AG04450 (cell line): ENCODE measurements at regions not wholly inside any gene's neighbourhood (a gene's known extent, or its start where the extent isn't known, plus 50 kb on each side); places are given as distances from the start of the nearest gene placed in this dataset.

Source experiments
- CTCF ChIA-PET: fragments of 300-600, 350-600 bp; formaldehyde crosslinking; extraction: SDS; loops from one replicate; lab custom pipeline; 2022; ENCODE audit warnings: antibody characterized with exemption, inconsistent platforms; lab: Charles Lee
- POLR2A ChIA-PET: fragments of 350-600 bp; formaldehyde crosslinking; extraction: SDS; loops from one replicate; lab custom pipeline; 2021; ENCODE audit warnings: antibody characterized with exemption, inconsistent platforms; lab: Yijun Ruan, JAX
- DNase-seq: peaks from one replicate; pipeline ENCODE4 v3.0.0-alpha.2; 2011; ENCODE audit warnings: low read depth, low spot score
- H3K27ac ChIP-seq: one replicate; pipeline ENCODE4 v1.5.1; 2012; ENCODE audit warnings: low read depth, low read length, control low read depth
- H3K27me3 ChIP-seq: one replicate; pipeline ENCODE4 v1.6.0; 2012; ENCODE audit warnings: low read length; ENCODE audit not compliant: control insufficient read depth, insufficient read depth
- H3K4me3 ChIP-seq: 2 replicates; pipeline ENCODE4 v1.5.1; 2011; ENCODE audit warnings: mild to moderate bottlenecking, low read depth, low read length, control low read depth
- H3K9me3 ChIP-seq: 2 replicates; pipeline ENCODE4 v1.5.1; 2012; ENCODE audit warnings: low read length; ENCODE audit not compliant: control insufficient read depth, insufficient read depth
- CTCF ChIP-seq: IDR thresholded peaks from 2 replicates; pipeline ENCODE4 v1.5.1; 2011; ENCODE audit warnings: low read depth, low read length, control low read depth, inconsistent platforms

- H3K27ac ChIP-seq, result no peak overlapping the region
- ChIA-PET CTCF (no interaction called here), POLR2A (no interaction called here)
- H3K9me3 ChIP-seq, result no peaks in the 10 kb centered on the region
- DNase-seq, result no peak
- peaks cover 6% of the 10 kb centered on the region for H3K27me3 ChIP-seq
- no peak for TF ChIP-seq CTCF
- no peak overlapping the region for H3K4me3 ChIP-seq
Measured at GRCh38 chr6:15997586-15998388, 131.1 kb upstream of the MYLIP start.

GRCh38 chr6:15996030-15996429, 132.9 kb upstream of the MYLIP start:
- Histone ChIP-seq H3K27me3 (peaks cover 13% of the 10 kb centered on the region), H3K9me3 (no peaks in the 10 kb centered on the region), H3K27ac (no peak overlapping the region), H3K4me3 (no peak overlapping the region)
- CTCF ChIA-PET, result no interaction called here
- TF ChIP-seq CTCF, result no peak
- no peak for DNase-seq
- POLR2A ChIA-PET, result no interaction called here

- no peak overlapping the region for H3K4me3 ChIP-seq
- no peak for DNase-seq
- H3K27me3 ChIP-seq, result peaks cover 13% of the 10 kb centered on the region
- H3K9me3 ChIP-seq, result no peaks in the 10 kb centered on the region
- TF ChIP-seq CTCF, result no peak
- ChIA-PET CTCF (no interaction called here), POLR2A (no interaction called here)
- H3K27ac ChIP-seq, result no peak overlapping the region
Measured at GRCh38 chr6:15995493-15995892, 133.4 kb upstream of the MYLIP start.

GRCh38 chr6:15994814-15995459, 133.9 kb upstream of the MYLIP start:
- POLR2A ChIA-PET, result no interaction called here
- Histone ChIP-seq H3K4me3 (no peak overlapping the region), H3K27me3 (peaks cover 13% of the 10 kb centered on the region), H3K9me3 (no peaks in the 10 kb centered on the region), H3K27ac (no peak overlapping the region)
- no peak for TF ChIP-seq CTCF
- no peak for DNase-seq
- CTCF ChIA-PET, result no interaction called here

- Histone ChIP-seq H3K9me3 (no peaks in the 10 kb centered on the region), H3K27me3 (peaks cover 13% of the 10 kb centered on the region), H3K27ac (no peak overlapping the region), H3K4me3 (no peak overlapping the region)
- ChIA-PET CTCF (no interaction called here), POLR2A (no interaction called here)
- DNase-seq, result no peak
- no peak for TF ChIP-seq CTCF
Measured at GRCh38 chr6:15993716-15994228, 135.1 kb upstream of the MYLIP start.
